HepG2 (cell line): ENCODE measurements at regions not wholly inside any gene's neighbourhood (a gene's known extent, or its start where the extent isn't known, plus 50 kb on each side); places are given as distances from the start of the nearest gene placed in this dataset.

Experiments
- ATAC-seq: fragments of 200-7000 bp; cut with Tn5 transposase; 3 replicates; pipeline ENCODE4 v1.9.1; 2020; ENCODE audit warnings: mild to moderate bottlenecking, moderate library complexity
- BruUV-seq: library from RNA; stranded (reverse); fragments of 400-500 nt; replicated peaks from 2 replicates; lab custom pipeline; 2021; lab: Mats Ljungman, UMichigan
- CTCF ChIA-PET: fragments of 300-600 bp; formaldehyde crosslinking; extraction: SDS; loops from one replicate; lab custom pipeline; 2021; ENCODE audit warnings: low total read pairs, inconsistent platforms, low intra/inter-chr PET ratio; lab: Yijun Ruan, JAX
- POLR2A ChIA-PET: fragments of 350-600 bp; sonication (Branson Sonifier 250); formaldehyde crosslinking; loops from one replicate; lab custom pipeline; 2020; ENCODE audit warnings: antibody characterized with exemption, inconsistent platforms; lab: Yijun Ruan, JAX
- DNase-seq: peaks from one replicate; pipeline ENCODE4 v3.0.0-alpha.2; 2015; ENCODE audit warnings: low spot score
- FAIRE-seq: peaks from 3 replicates; lab custom pipeline; 2011; peaks lifted over from hg19 to GRCh38; lab: Jason Lieb, UNC
- H2AFZ ChIP-seq: one replicate; pipeline ENCODE4 v1.6.1; 2011; ENCODE audit warnings: low read length, inconsistent platforms
- H3K27ac ChIP-seq: fragments of 300-600 bp; 3 replicates; pipeline ENCODE4 v1.8.0; 2011; ENCODE audit warnings: mixed run types, mild to moderate bottlenecking, mixed read lengths, low read length, inconsistent platforms; ENCODE audit not compliant: insufficient read depth; ENCODE audit errors: extremely low read length
- H3K27me3 ChIP-seq, 2 experiments: fragments of 200-600 bp in 1 of 2; 2 replicates in 1 of 2; 3 replicates in 1 of 2; pipeline versions ENCODE4 v1.6.0 to v1.8.0; 2011; ENCODE audit warnings: low read length in 2 of 2, mild to moderate bottlenecking in 2 of 2, moderate library complexity in 2 of 2, inconsistent platforms in 1 of 2; ENCODE audit not compliant: insufficient read depth in 2 of 2, control insufficient read depth in 1 of 2
- H3K36me3 ChIP-seq, 2 experiments: fragments of 200-600 bp in 1 of 2; replicated peaks in 1 of 2; 2 replicates in 1 of 2; 3 replicates in 1 of 2; pipeline versions ENCODE4 v1.5.1 to v1.8.0; 2011; ENCODE audit warnings: low read length in 2 of 2, inconsistent platforms in 1 of 2; ENCODE audit not compliant: insufficient read depth in 2 of 2, control insufficient read depth in 1 of 2
- H3K4me1 ChIP-seq: 2 replicates; pipeline ENCODE4 v1.5.1; 2012; ENCODE audit warnings: low read length, inconsistent platforms; ENCODE audit not compliant: insufficient read depth
- H3K4me2 ChIP-seq: 2 replicates; pipeline ENCODE4 v1.6.0; 2011; ENCODE audit warnings: low read depth, low read length, inconsistent platforms
- H3K4me3 ChIP-seq, 3 experiments: fragments of 200-600 bp in 1 of 3; sonication (generic), shearing (Covaris generic) in 1 of 3; replicated peaks in 1 of 3; 2 replicates each; pipeline ENCODE4 v1.5.1; 2011 to 2016; ENCODE audit warnings: low read length in 3 of 3, inconsistent platforms in 2 of 3, low read depth in 2 of 3, mild to moderate bottlenecking in 2 of 3, control low read depth in 1 of 3, mixed read lengths in 1 of 3; ENCODE audit not compliant: insufficient read depth in 1 of 3
- H3K79me2 ChIP-seq: one replicate; pipeline ENCODE4 v1.6.1; 2011; ENCODE audit warnings: low read length, inconsistent platforms; ENCODE audit not compliant: insufficient read depth
- H3K9ac ChIP-seq: 2 replicates; pipeline ENCODE4 v1.6.0; 2011; ENCODE audit warnings: mild to moderate bottlenecking, low read depth, low read length, inconsistent platforms; ENCODE audit not compliant: insufficient read depth
- H3K9me3 ChIP-seq: 2 replicates; pipeline ENCODE4 v1.5.1; 2012; ENCODE audit warnings: mild to moderate bottlenecking, low read length
- H4K20me1 ChIP-seq: 2 replicates; pipeline ENCODE4 v1.6.0; 2011; ENCODE audit warnings: inconsistent platforms, mild to moderate bottlenecking, low read length, moderate library complexity; ENCODE audit not compliant: insufficient read depth
- ARHGAP35 ChIP-seq: sonication (generic); formaldehyde crosslinking; IDR thresholded peaks from 2 replicates; pipeline ENCODE4 v1.9.0; 2022; ENCODE audit warnings: mild to moderate bottlenecking, inconsistent platforms, moderate library complexity, missing genetic modification reagents, borderline replicate concordance
- BRD4 ChIP-seq: sonication (generic); formaldehyde crosslinking; IDR thresholded peaks from 2 replicates; pipeline ENCODE4 v1.4.0; 2020; ENCODE audit warnings: missing genetic modification reagents
- ELF1 ChIP-seq: sonication (generic); formaldehyde crosslinking; IDR thresholded peaks from 2 replicates; pipeline ENCODE4 v1.4.0; 2020; ENCODE audit warnings: missing genetic modification reagents
- HDAC6 ChIP-seq: fragments of 200-600 bp; sonication (generic); IDR thresholded peaks from 2 replicates; pipeline ENCODE4 v1.7.0; 2017; ENCODE audit warnings: mild to moderate bottlenecking, antibody characterized with exemption, low read length, low read depth
- NFE2 ChIP-seq: sonication (generic); formaldehyde crosslinking; IDR thresholded peaks from 2 replicates; pipeline ENCODE4 v1.4.0; 2020; ENCODE audit warnings: missing genetic modification reagents
- NFYB ChIP-seq: sonication (generic); formaldehyde crosslinking; IDR thresholded peaks from 2 replicates; pipeline ENCODE4 v1.4.0; 2020; ENCODE audit warnings: missing genetic modification reagents
- NPAS2 ChIP-seq: sonication (generic); formaldehyde crosslinking; IDR thresholded peaks from 2 replicates; pipeline ENCODE4 v1.8.0; 2022; ENCODE audit warnings: mild to moderate bottlenecking, missing genetic modification reagents, borderline replicate concordance
- SRSF9 ChIP-seq: fragments of 200-400 bp; formaldehyde crosslinking; IDR thresholded peaks from 2 replicates; pipeline ENCODE4 v1.6.1; 2018; ENCODE audit warnings: borderline replicate concordance, mild to moderate bottlenecking, low read depth, low read length; ENCODE audit not compliant: insufficient read depth, poor library complexity, severe bottlenecking
- ZBTB3 ChIP-seq: sonication (generic); formaldehyde crosslinking; IDR thresholded peaks from 2 replicates; pipeline ENCODE4 v1.4.0; 2020; ENCODE audit warnings: low read depth, mild to moderate bottlenecking, moderate library complexity, missing genetic modification reagents, borderline replicate concordance
- ZNF891 ChIP-seq: sonication (generic); formaldehyde crosslinking; IDR thresholded peaks from 2 replicates; pipeline ENCODE4 v1.5.0; 2020; ENCODE audit warnings: mild to moderate bottlenecking, missing genetic modification reagents
- WGBS: methylation state at CpG from one replicate; pipeline ENCODE4 v1.1.6; 2017; ENCODE audit warnings: low lambda C conversion rate; 5-methylcytosine and 5-hydroxymethylcytosine counted together
- in situ Hi-C: cut with HindIII; loops from 2 replicates; pipeline ENCODE4 v1.10.0; 2017; ENCODE audit warnings: low pct_unique_long_range_greater_than_20kb; ENCODE audit not compliant: extremely low pct_ligation_motif_present
- intact Hi-C: fragments of 100-400 bp; cut with micrococcal nuclease; formaldehyde crosslinking; loops from one replicate; pipeline ENCODE4 v1.10.0; 2022; ENCODE audit not compliant: unreplicated experiment
- TF ChIP-seq, protein P1 (sequence below): sonication (generic); formaldehyde crosslinking; IDR thresholded peaks from 2 replicates; pipeline ENCODE4 v1.5.0; 2020; ENCODE audit warnings: missing genetic modification reagents, mild to moderate bottlenecking, borderline replicate concordance
- TF ChIP-seq, protein P2 (sequence below): sonication (generic); formaldehyde crosslinking; IDR thresholded peaks from 2 replicates; pipeline ENCODE4 v1.4.0; 2020; ENCODE audit warnings: mild to moderate bottlenecking, missing genetic modification reagents, borderline replicate concordance
- TF ChIP-seq, protein P3 (sequence below): sonication (generic); formaldehyde crosslinking; IDR thresholded peaks from 2 replicates; pipeline ENCODE4 v1.4.0; 2020; ENCODE audit warnings: mild to moderate bottlenecking, missing genetic modification reagents

DNA sequence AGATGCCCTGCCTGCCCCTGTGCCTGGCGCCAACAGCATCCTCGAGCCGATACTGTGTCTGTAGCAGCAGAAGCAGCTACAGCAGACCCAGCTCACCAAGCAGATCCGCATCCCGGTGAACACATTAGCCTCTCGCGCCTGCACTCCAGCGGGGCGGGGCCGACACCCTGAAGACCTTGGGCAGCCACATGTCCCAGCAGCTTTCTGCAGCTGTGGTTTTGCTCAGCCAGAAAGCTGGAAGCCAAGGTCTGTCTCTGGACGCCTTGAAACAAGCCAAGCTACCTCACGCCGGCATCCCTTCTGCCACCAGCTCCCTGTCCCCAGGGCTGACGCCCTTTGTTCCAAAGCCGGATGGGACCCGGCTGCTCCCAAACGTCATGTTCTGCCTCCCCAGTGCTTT, 59.6 kb downstream of the ACTBL2 start:
- Histone ChIP-seq H3K4me2 (no peak overlapping the region), H3K9me3 (no peaks in the 10 kb centered on the region), H3K4me3 (no peak overlapping the region), H3K4me1 (no peaks in the 10 kb centered on the region), H3K36me3 (no peaks in the 10 kb centered on the region), H2AFZ (no peak overlapping the region), H3K79me2 (no peaks in the 10 kb centered on the region), H3K27ac (no peak overlapping the region), H3K9ac (no peak overlapping the region)
- ATAC-seq, result no peak
- in situ Hi-C loops, result no loop called here
- no TSS peak for BruUV-seq
- FAIRE-seq, result no peak
- CTCF ChIA-PET, result no interaction called here
- DNase-seq, result no peak
- TF ChIP-seq ELF1 (CRISPR knock-in tag) (no peak), SRSF9 (no peak), NFYB (CRISPR knock-in tag) (no peak), NPAS2 (CRISPR knock-in tag) (no peak), ZNF891 (CRISPR knock-in tag) (no peak), NFE2 (CRISPR knock-in tag) (no peak), HDAC6 (no peak), BRD4 (CRISPR knock-in tag) (no peak), ZBTB3 (CRISPR knock-in tag) (no peak), ARHGAP35 (CRISPR knock-in tag) (no peak)
- TF ChIP-seq, protein P1, sequence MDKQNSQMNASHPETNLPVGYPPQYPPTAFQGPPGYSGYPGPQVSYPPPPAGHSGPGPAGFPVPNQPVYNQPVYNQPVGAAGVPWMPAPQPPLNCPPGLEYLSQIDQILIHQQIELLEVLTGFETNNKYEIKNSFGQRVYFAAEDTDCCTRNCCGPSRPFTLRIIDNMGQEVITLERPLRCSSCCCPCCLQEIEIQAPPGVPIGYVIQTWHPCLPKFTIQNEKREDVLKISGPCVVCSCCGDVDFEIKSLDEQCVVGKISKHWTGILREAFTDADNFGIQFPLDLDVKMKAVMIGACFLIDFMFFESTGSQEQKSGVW, result no peak
- TF ChIP-seq, protein P2, sequence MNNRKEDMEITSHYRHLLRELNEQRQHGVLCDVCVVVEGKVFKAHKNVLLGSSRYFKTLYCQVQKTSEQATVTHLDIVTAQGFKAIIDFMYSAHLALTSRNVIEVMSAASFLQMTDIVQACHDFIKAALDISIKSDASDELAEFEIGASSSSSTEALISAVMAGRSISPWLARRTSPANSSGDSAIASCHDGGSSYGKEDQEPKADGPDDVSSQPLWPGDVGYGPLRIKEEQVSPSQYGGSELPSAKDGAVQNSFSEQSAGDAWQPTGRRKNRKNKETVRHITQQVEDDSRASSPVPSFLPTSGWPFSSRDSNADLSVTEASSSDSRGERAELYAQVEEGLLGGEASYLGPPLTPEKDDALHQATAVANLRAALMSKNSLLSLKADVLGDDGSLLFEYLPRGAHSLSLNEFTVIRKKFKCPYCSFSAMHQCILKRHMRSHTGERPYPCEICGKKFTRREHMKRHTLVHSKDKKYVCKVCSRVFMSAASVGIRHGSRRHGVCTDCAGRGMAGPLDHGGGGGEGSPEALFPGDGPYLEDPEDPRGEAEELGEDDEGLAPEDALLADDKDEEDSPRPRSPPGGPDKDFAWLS (CRISPR knock-in tag), result no peak
- TF ChIP-seq, protein P3, sequence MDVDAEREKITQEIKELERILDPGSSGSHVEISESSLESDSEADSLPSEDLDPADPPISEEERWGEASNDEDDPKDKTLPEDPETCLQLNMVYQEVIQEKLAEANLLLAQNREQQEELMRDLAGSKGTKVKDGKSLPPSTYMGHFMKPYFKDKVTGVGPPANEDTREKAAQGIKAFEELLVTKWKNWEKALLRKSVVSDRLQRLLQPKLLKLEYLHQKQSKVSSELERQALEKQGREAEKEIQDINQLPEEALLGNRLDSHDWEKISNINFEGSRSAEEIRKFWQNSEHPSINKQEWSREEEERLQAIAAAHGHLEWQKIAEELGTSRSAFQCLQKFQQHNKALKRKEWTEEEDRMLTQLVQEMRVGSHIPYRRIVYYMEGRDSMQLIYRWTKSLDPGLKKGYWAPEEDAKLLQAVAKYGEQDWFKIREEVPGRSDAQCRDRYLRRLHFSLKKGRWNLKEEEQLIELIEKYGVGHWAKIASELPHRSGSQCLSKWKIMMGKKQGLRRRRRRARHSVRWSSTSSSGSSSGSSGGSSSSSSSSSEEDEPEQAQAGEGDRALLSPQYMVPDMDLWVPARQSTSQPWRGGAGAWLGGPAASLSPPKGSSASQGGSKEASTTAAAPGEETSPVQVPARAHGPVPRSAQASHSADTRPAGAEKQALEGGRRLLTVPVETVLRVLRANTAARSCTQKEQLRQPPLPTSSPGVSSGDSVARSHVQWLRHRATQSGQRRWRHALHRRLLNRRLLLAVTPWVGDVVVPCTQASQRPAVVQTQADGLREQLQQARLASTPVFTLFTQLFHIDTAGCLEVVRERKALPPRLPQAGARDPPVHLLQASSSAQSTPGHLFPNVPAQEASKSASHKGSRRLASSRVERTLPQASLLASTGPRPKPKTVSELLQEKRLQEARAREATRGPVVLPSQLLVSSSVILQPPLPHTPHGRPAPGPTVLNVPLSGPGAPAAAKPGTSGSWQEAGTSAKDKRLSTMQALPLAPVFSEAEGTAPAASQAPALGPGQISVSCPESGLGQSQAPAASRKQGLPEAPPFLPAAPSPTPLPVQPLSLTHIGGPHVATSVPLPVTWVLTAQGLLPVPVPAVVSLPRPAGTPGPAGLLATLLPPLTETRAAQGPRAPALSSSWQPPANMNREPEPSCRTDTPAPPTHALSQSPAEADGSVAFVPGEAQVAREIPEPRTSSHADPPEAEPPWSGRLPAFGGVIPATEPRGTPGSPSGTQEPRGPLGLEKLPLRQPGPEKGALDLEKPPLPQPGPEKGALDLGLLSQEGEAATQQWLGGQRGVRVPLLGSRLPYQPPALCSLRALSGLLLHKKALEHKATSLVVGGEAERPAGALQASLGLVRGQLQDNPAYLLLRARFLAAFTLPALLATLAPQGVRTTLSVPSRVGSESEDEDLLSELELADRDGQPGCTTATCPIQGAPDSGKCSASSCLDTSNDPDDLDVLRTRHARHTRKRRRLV (CRISPR knock-in tag), result no peak
- TF ChIP-seq, all 625 proteins: peak for 0
- Histone ChIP-seq H3K27me3 (peaks cover 0 to 7% of the 10 kb centered on the region in 2 experiments; a peak in 2 of 5 replicates), H4K20me1 (no peaks in the 10 kb centered on the region)
- POLR2A ChIA-PET, result no interaction called here
- intact Hi-C loops, result no loop called here
- 40% methylated on average over 6 of the region's 17 CpGs for WGBS
